H1 (cell line): ENCODE measurements at regions not wholly inside any gene's neighbourhood (a gene's known extent, or its start where the extent isn't known, plus 50 kb on each side); places are given as distances from the start of the nearest gene placed in this dataset.

ENCODE experiments used
- CBX5 ChIP-seq: fragments of 300-800, 300-1000 bp; sonication (generic); IDR thresholded peaks from 2 replicates; pipeline ENCODE4 v1.7.1; 2016; ENCODE audit warnings: antibody characterized with exemption, low read length, low read depth
- CREB1 ChIP-seq: IDR thresholded peaks from 2 replicates; pipeline ENCODE4 v1.6.1; 2012; ENCODE audit warnings: inconsistent platforms
- CTCF ChIP-seq, 3 experiments: IDR thresholded peaks; 1 replicate in 2 of 3; 2 replicates in 1 of 3; pipeline versions ENCODE4 v1.5.1 to v1.6.1; 2011; ENCODE audit warnings: low read length in 3 of 3, mild to moderate bottlenecking in 3 of 3, inconsistent platforms in 2 of 3, low read depth in 1 of 3, moderate library complexity in 1 of 3; ENCODE audit not compliant: insufficient read depth in 1 of 3; ENCODE audit errors: control extremely low read depth in 1 of 3
- KDM4A ChIP-seq: IDR thresholded peaks from one replicate; pipeline ENCODE4 v1.7.1; 2012; ENCODE audit warnings: low read depth, mild to moderate bottlenecking, moderate library complexity, low read length, inconsistent platforms; ENCODE audit not compliant: severe bottlenecking
- NRF1 ChIP-seq: IDR thresholded peaks from 2 replicates; pipeline ENCODE4 v1.6.1; 2011; ENCODE audit warnings: mild to moderate bottlenecking, low read depth, low read length, improper control_type of control experiment
- POLR2A ChIP-seq, 2 experiments: IDR thresholded peaks; 1 replicate in 1 of 2; 2 replicates in 1 of 2; pipeline ENCODE4 v1.6.1; 2011; ENCODE audit warnings: low read depth in 2 of 2, low read length in 2 of 2, mild to moderate bottlenecking in 2 of 2; ENCODE audit errors: control extremely low read depth in 1 of 2
- POLR2AphosphoS5 ChIP-seq: IDR thresholded peaks from 2 replicates; pipeline ENCODE4 v1.6.1; 2011; ENCODE audit warnings: low read depth, low read length
- RAD21 ChIP-seq, 2 experiments: IDR thresholded peaks in 1 of 2; conservative IDR thresholded peaks in 1 of 2; 2 replicates each; pipeline ENCODE4 v1.6.1; 2011; ENCODE audit warnings: low read depth in 2 of 2, low read length in 2 of 2, improper control_type of control experiment in 1 of 2, inconsistent platforms in 1 of 2, mild to moderate bottlenecking in 1 of 2, moderate library complexity in 1 of 2
- SIN3A ChIP-seq, 2 experiments: IDR thresholded peaks in 1 of 2; conservative IDR thresholded peaks in 1 of 2; 2 replicates each; pipeline ENCODE4 v1.6.1; 2011 to 2012; ENCODE audit warnings: low read length in 2 of 2, improper control_type of control experiment in 1 of 2, low read depth in 1 of 2, mild to moderate bottlenecking in 1 of 2
- SP4 ChIP-seq: IDR thresholded peaks from 2 replicates; pipeline ENCODE4 v1.6.1; 2012; ENCODE audit warnings: low read length, inconsistent platforms
- SUZ12 ChIP-seq: fragments of 200-600 bp; sonication (generic); IDR thresholded peaks from 2 replicates; pipeline ENCODE4 v1.6.1; 2012; ENCODE audit warnings: mild to moderate bottlenecking, inconsistent platforms, low read length, moderate library complexity, mixed read lengths

GRCh38 chr2:114330594-114330993, 111.8 kb upstream of the DPP10 start:
- no peak for TF ChIP-seq KDM4A
- TF ChIP-seq CTCF (IDR thresholded peaks at IDR 0.05; ENCODE audit: control extremely low read depth in 1 of 3, insufficient read depth in 1 of 3, low read depth in 1 of 3, low read length in 3 of 3), result no peak
- TF ChIP-seq SIN3A (conservative IDR thresholded peaks at IDR 0.05 in 1 of 2, IDR thresholded peaks at IDR 0.05 in 1 of 2; ENCODE audit: low read depth in 1 of 2, low read length in 2 of 2), result no peak
- TF ChIP-seq POLR2AphosphoS5, result no peak
- no peak for TF ChIP-seq CREB1
- TF ChIP-seq CBX5, result no peak
- TF ChIP-seq POLR2A (IDR thresholded peaks at IDR 0.05; ENCODE audit: control extremely low read depth in 1 of 2, low read depth in 2 of 2, low read length in 2 of 2), result no peak
- TF ChIP-seq SP4, result no peak
- TF ChIP-seq SUZ12, result no peak
- TF ChIP-seq NRF1, result no peak
- TF ChIP-seq RAD21 (IDR thresholded peaks at IDR 0.05 in 1 of 2, conservative IDR thresholded peaks at IDR 0.05 in 1 of 2; ENCODE audit: low read depth in 2 of 2, low read length in 2 of 2), result no peak
